ENCODE measurements at regions not wholly inside any gene's neighbourhood (a gene's known extent, or its start where the extent isn't known, plus 50 kb on each side); places are given as distances from the start of the nearest gene placed in this dataset.

- no peak for TF ChIP-seq EZH2 (IDR thresholded peaks at IDR 0.05; ENCODE audit: borderline replicate concordance, insufficient read depth, low read depth, low read length, poor library complexity, severe bottlenecking)
- TF ChIP-seq CTCF (IDR thresholded peaks at IDR 0.05), result no peak
- Mint-ChIP-seq H3K27ac (no peak overlapping the region), H3K27me3 (no peaks in the 10 kb centered on the region), H3K4me3 (no peak overlapping the region), H3K9me3 (ENCODE audit: insufficient read depth) (no peaks in the 10 kb centered on the region), H3K4me1 (peaks cover 22% of the 10 kb centered on the region)
- 92% methylated on average over 7 of the region's 7 CpGs for WGBS (ENCODE audit: insufficient coverage)
- H3K9ac ChIP-seq (ENCODE audit: low read length), result no peak overlapping the region
- no peaks in the 10 kb centered on the region for H4K20me1 ChIP-seq (ENCODE audit: control insufficient read depth, insufficient read depth, low read length, poor library complexity, severe bottlenecking)
- H3K79me2 ChIP-seq (ENCODE audit: control insufficient read depth, insufficient read depth, low read length), result no peaks in the 10 kb centered on the region
- intact Hi-C loops (cut with micrococcal nuclease), result no loop called here
- H3K4me2 ChIP-seq (replicated peaks; ENCODE audit: low read depth, low read length, poor library complexity, severe bottlenecking), result no peak overlapping the region
- DNase-seq, result no peak
- POLR2A ChIA-PET, result no interaction called here
- no peak for ATAC-seq (ENCODE audit: low read depth)
- H3K27ac ChIP-seq (ENCODE audit: low read length in 2 of 2), result no peak overlapping the region
- CTCF ChIA-PET, result interaction anchor here (1.3 to 3.2 kb wide), 3 partner anchors 23 to 487 kb away, joined by 4 to 17 read pairs (median 8); no protein-coding TSS in a partner anchor
- peaks cover 10 to 21% of the 10 kb centered on the region in 2 donors for H3K4me1 ChIP-seq (ENCODE audit: control insufficient read depth in 2 of 2, insufficient read depth in 2 of 2, low read length in 2 of 2)
- H3K36me3 ChIP-seq (replicated peaks in 1 of 2; ENCODE audit: control extremely low read depth in 1 of 2, control insufficient read depth in 1 of 2, extremely low read depth in 1 of 2, insufficient read depth in 2 of 2, low read length in 1 of 2), result no peaks in the 10 kb centered on the region
- no peak overlapping the region for H3K4me3 ChIP-seq (ENCODE audit: control extremely low read depth in 1 of 5, extremely low read depth in 1 of 5, insufficient read depth in 1 of 5, low read depth in 2 of 5, low read length in 4 of 5)
- no peaks in the 10 kb centered on the region for H3K9me3 ChIP-seq (ENCODE audit: control extremely low read depth in 1 of 3, control insufficient read depth in 2 of 3, insufficient read depth in 1 of 3, low read length in 2 of 3)
- H3K27me3 ChIP-seq (replicated peaks in 1 of 4; ENCODE audit: control extremely low read depth in 1 of 4, control insufficient read depth in 3 of 4, insufficient read depth in 4 of 4, low read length in 3 of 4), result no peaks in the 10 kb centered on the region
- no peak overlapping the region for H2AFZ ChIP-seq (ENCODE audit: insufficient read depth, low read depth, low read length, poor library complexity, severe bottlenecking)
Measured at GRCh38 chr2:65551528-65551927, 119.1 kb upstream of the SPRED2 start.

- no peak overlapping the region for H3K27ac Mint-ChIP-seq
- intact Hi-C loops (cut with micrococcal nuclease), result no loop called here
- Histone ChIP-seq H3K27me3 (replicated peaks in 1 of 4; ENCODE audit: control extremely low read depth in 1 of 4, control insufficient read depth in 3 of 4, insufficient read depth in 4 of 4, low read length in 3 of 4) (no peaks in the 10 kb centered on the region), H3K4me2 (replicated peaks; ENCODE audit: low read depth, low read length, poor library complexity, severe bottlenecking) (no peak overlapping the region), H3K79me2 (ENCODE audit: control insufficient read depth, insufficient read depth, low read length) (no peaks in the 10 kb centered on the region), H4K20me1 (ENCODE audit: control insufficient read depth, insufficient read depth, low read length, poor library complexity, severe bottlenecking) (no peaks in the 10 kb centered on the region), H2AFZ (ENCODE audit: insufficient read depth, low read depth, low read length, poor library complexity, severe bottlenecking) (no peak overlapping the region), H3K9me3 (ENCODE audit: control extremely low read depth in 1 of 3, control insufficient read depth in 2 of 3, insufficient read depth in 1 of 3, low read length in 2 of 3) (no peaks in the 10 kb centered on the region), H3K9ac (ENCODE audit: low read length) (no peak overlapping the region), H3K4me1 (ENCODE audit: control insufficient read depth in 2 of 2, insufficient read depth in 2 of 2, low read length in 2 of 2) (peaks cover 7 to 16% of the 10 kb centered on the region in 2 donors), H3K27ac (ENCODE audit: low read length in 2 of 2) (no peak overlapping the region), H3K36me3 (replicated peaks in 1 of 2; ENCODE audit: control extremely low read depth in 1 of 2, control insufficient read depth in 1 of 2, extremely low read depth in 1 of 2, insufficient read depth in 2 of 2, low read length in 1 of 2) (no peaks in the 10 kb centered on the region), H3K4me3 (ENCODE audit: control extremely low read depth in 1 of 5, extremely low read depth in 1 of 5, insufficient read depth in 1 of 5, low read depth in 2 of 5, low read length in 4 of 5) (no peak overlapping the region)
- H3K9me3 Mint-ChIP-seq (ENCODE audit: insufficient read depth), result no peaks in the 10 kb centered on the region
- peaks cover 4% of the 10 kb centered on the region for H3K27me3 Mint-ChIP-seq
- H3K4me3 Mint-ChIP-seq, result no peak overlapping the region
- ATAC-seq (ENCODE audit: low read depth), result no peak
- CTCF ChIA-PET, result interaction anchor here (0.7 kb wide), 1 partner anchor 61 kb away, joined by 3 read pairs; no protein-coding TSS in a partner anchor
- DNase-seq, result no peak
- peaks cover 16% of the 10 kb centered on the region for H3K4me1 Mint-ChIP-seq
- no peak for TF ChIP-seq EZH2 (IDR thresholded peaks at IDR 0.05; ENCODE audit: borderline replicate concordance, insufficient read depth, low read depth, low read length, poor library complexity, severe bottlenecking)
- TF ChIP-seq CTCF (IDR thresholded peaks at IDR 0.05), result no peak
- 94% methylated on average over 3 of the region's 7 CpGs for WGBS (ENCODE audit: insufficient coverage)
- POLR2A ChIA-PET, result no interaction called here
Measured at GRCh38 chr2:65550246-65550645, 117.8 kb upstream of the SPRED2 start.

All from B cell (primary cell).